Stimulated activated CD4-positive, alpha-beta T cell treated with anti-CD3 and anti-CD28 coated beads, TNF-alpha, amount 100 ng/mL, for 24 hours (primary cell): ENCODE measurements at regions not wholly inside any gene's neighbourhood (a gene's known extent, or its start where the extent isn't known, plus 50 kb on each side); places are given as distances from the start of the nearest gene placed in this dataset.

Source experiments
- DNase-seq, 3 experiments: peaks; one replicate each; pipeline ENCODE4 v3.0.0-alpha.2; 2020; ENCODE audit warnings: low read depth in 3 of 3

GRCh38 chr2:2993172-2993692 is 384.4 kb downstream of the EIPR1 start:
- no peak for DNase-seq

- DNase-seq, result no peak
Observed at GRCh38 chr2:2992634-2993033, 385.0 kb downstream of the EIPR1 start.

GRCh38 chr2:2985020-2985419 is 392.6 kb downstream of the EIPR1 start:
- DNase-seq, result no peak

- DNase-seq, result no peak
Observed at GRCh38 chr2:2981000-2981399, 396.6 kb downstream of the EIPR1 start.

- DNase-seq, result no peak
Observed at GRCh38 chr2:2974982-2975381, 402.6 kb downstream of the EIPR1 start.

GRCh38 chr2:2960441-2961133 is 417.0 kb downstream of the EIPR1 start:
- DNase-seq, result no peak

GRCh38 chr2:2950403-2950952 is 427.1 kb downstream of the EIPR1 start:
- DNase-seq, result no peak

GRCh38 chr2:2947406-2947805 is 430.2 kb downstream of the EIPR1 start:
- DNase-seq, result no peak

- DNase-seq, result no peak
Observed at GRCh38 chr2:2942906-2943305, 434.7 kb downstream of the EIPR1 start.

GRCh38 chr2:2942225-2942624 is 435.4 kb downstream of the EIPR1 start:
- DNase-seq, result no peak

- DNase-seq, result no peak
Observed at GRCh38 chr2:2941205-2941604, 436.4 kb downstream of the EIPR1 start.

- DNase-seq, result no peak
Observed at GRCh38 chr2:2940702-2941101, 436.9 kb downstream of the EIPR1 start.

GRCh38 chr2:2940061-2940460 is 437.6 kb downstream of the EIPR1 start:
- no peak for DNase-seq

GRCh38 chr2:2939078-2939795 is 438.4 kb downstream of the EIPR1 start:
- DNase-seq, result no peak

GRCh38 chr2:2938481-2938880 is 439.1 kb downstream of the EIPR1 start:
- DNase-seq, result no peak

GRCh38 chr2:2935445-2936149 is 442.0 kb downstream of the EIPR1 start:
- DNase-seq, result no peak

GRCh38 chr2:2933426-2933825 is 444.2 kb downstream of the EIPR1 start:
- DNase-seq, result no peak

GRCh38 chr2:2932692-2933305 is 444.8 kb downstream of the EIPR1 start:
- DNase-seq, result no peak

GRCh38 chr2:2932189-2932588 is 445.4 kb downstream of the EIPR1 start:
- DNase-seq, result no peak

- DNase-seq, result no peak
Observed at GRCh38 chr2:2931318-2932075, 446.1 kb downstream of the EIPR1 start.

- DNase-seq, result no peak
Observed at GRCh38 chr2:2930841-2931240, 446.8 kb downstream of the EIPR1 start.
